Activated CD8-positive, alpha-beta memory T cell treated with anti-CD3 and anti-CD28 coated beads, Interleukin-2, amount 10 ng/mL, durations not matched to agents 7 days and 5 days (primary cell): ENCODE measurements at regions not wholly inside any gene's neighbourhood (a gene's known extent, or its start where the extent isn't known, plus 50 kb on each side); places are given as distances from the start of the nearest gene placed in this dataset.

Experiments used
- ATAC-seq: fragments of 150-1000 bp; cut with Tn5 transposase; one replicate; pipeline ENCODE4 v1.10.0; 2021; ENCODE audit warnings: moderate library complexity
- CTCF ChIA-PET: fragments of 350-600 bp; sonication (Branson Sonifier 250); formaldehyde crosslinking; loops from one replicate; lab custom pipeline; 2021; ENCODE audit warnings: antibody characterized with exemption; lab: Charles Lee
- DNase-seq: peaks from one replicate; pipeline ENCODE4 v3.0.0-alpha.2; 2020
- H3K27ac Mint-ChIP-seq: one replicate; pipeline ENCODE4 v1.8.0; 2021; ENCODE audit warnings: mild to moderate bottlenecking, mixed read lengths
- H3K27me3 Mint-ChIP-seq: one replicate; pipeline ENCODE4 v1.8.0; 2021; ENCODE audit warnings: mixed read lengths
- H3K36me3 Mint-ChIP-seq: one replicate; pipeline ENCODE4 v1.8.0; 2021; ENCODE audit warnings: mild to moderate bottlenecking, mixed read lengths
- H3K4me1 Mint-ChIP-seq: one replicate; pipeline ENCODE4 v1.8.0; 2021; ENCODE audit warnings: mixed read lengths
- H3K4me3 Mint-ChIP-seq: one replicate; pipeline ENCODE4 v1.8.0; 2021; ENCODE audit warnings: mild to moderate bottlenecking, moderate library complexity, mixed read lengths
- H3K9me3 Mint-ChIP-seq: one replicate; pipeline ENCODE4 v1.8.0; 2022; ENCODE audit warnings: low read depth, mixed read lengths

DNA sequence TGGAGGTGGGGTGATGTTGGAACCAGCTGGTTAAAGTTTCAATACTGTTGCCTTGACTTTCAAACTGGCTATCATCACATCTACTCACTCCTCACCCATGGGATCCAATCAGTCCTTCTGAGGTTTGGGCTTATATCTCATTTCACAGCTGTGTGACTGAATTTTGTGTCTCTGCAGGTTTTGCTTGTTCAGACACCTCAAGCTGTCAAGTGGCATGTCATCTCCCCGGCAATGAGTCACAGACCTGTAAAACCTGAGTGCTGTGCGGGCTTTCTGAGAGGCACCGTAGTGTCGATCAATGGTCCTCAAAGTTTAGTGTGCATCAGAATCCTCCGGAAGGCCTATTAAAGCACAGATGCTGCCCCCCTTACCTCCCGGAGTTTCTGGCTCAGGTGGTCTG lies 86.4 kb upstream of the RORA start:
- Mint-ChIP-seq H3K9me3 (no peaks in the 10 kb centered on the region), H3K4me1 (no peaks in the 10 kb centered on the region), H3K27ac (no peak overlapping the region), H3K4me3 (no peak overlapping the region), H3K36me3 (no peaks in the 10 kb centered on the region), H3K27me3 (peaks cover 7% of the 10 kb centered on the region)
- CTCF ChIA-PET, result no interaction called here
- DNase-seq, result no peak
- ATAC-seq, result no peak

DNA sequence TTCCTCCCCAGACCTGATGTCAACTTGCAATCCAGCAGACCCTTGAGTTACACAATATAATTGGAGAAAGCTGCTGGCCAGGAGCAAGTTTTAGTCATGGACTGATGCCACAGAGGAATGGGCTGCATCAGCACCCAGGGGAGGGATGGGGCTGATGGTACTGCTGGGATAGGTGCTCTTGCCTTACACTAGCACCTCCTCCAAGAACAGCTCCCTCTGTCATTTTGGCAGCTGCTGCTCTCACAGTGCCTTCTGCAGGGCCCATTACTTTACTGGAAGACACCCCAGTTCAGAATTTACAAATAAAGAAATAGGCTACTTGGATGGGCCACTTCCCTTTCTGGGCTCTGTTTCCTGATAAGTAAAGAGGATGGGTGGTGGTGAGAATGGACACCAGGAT lies 85.3 kb upstream of the RORA start:
- H3K36me3 Mint-ChIP-seq, result no peaks in the 10 kb centered on the region
- DNase-seq, result no peak
- H3K27me3 Mint-ChIP-seq, result peaks cover under 1% of the 10 kb centered on the region
- CTCF ChIA-PET, result no interaction called here
- no peak for ATAC-seq
- H3K9me3 Mint-ChIP-seq, result no peaks in the 10 kb centered on the region
- H3K4me3 Mint-ChIP-seq, result no peak overlapping the region
- no peaks in the 10 kb centered on the region for H3K4me1 Mint-ChIP-seq
- H3K27ac Mint-ChIP-seq, result no peak overlapping the region

DNA sequence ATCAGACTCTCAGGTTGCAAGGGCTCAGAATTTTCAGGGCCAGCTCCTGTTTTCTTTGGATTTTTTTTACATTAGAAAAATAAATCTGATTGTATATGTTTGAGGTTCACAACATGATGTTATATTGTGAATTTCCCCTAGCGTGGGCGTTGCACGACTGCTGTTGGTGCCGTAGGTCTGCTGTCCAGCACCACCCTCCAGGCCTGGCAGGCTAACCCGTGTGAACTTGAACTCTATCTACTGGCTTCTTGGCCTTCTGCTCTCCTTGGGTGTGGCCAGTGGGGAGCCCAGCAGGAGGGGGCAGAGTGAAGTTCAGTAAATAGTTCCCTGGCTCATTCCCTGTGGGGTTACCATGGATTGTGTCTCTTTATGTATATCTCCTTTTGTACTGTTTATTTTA lies 80.5 kb upstream of the RORA start:
- Mint-ChIP-seq H3K4me1 (no peaks in the 10 kb centered on the region), H3K4me3 (no peak overlapping the region), H3K27ac (no peak overlapping the region), H3K36me3 (no peaks in the 10 kb centered on the region), H3K27me3 (no peaks in the 10 kb centered on the region), H3K9me3 (no peaks in the 10 kb centered on the region)
- CTCF ChIA-PET, result no interaction called here
- no peak for ATAC-seq
- DNase-seq, result no peak

DNA sequence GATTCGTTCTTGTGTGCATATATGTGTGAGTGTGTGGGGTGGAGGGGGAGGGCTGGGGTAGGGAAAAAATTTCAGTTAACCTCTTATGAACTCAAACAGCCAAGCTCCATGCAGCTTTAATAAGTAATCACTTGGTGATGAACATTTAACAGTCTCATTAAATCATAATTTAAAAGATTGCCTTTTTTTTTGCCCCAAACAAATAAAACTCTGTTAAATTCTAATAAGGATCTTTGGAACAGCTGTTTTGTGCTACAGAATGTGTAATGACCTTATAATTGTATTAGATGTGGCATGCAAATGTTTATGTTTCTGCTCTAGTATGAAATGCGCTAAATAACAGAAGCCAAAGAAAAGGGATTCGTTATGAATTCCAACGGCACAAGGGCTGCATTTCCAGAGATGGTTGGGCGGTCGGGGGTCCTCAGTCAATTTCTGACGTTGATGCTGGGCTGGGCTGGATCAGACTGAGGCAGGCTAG lies 80.0 kb upstream of the RORA start:
- Mint-ChIP-seq H3K4me1 (no peaks in the 10 kb centered on the region), H3K36me3 (no peaks in the 10 kb centered on the region), H3K9me3 (no peaks in the 10 kb centered on the region), H3K27ac (no peak overlapping the region), H3K4me3 (no peak overlapping the region), H3K27me3 (no peaks in the 10 kb centered on the region)
- ATAC-seq (no peak), DNase-seq (no peak)
- CTCF ChIA-PET, result no interaction called here

DNA sequence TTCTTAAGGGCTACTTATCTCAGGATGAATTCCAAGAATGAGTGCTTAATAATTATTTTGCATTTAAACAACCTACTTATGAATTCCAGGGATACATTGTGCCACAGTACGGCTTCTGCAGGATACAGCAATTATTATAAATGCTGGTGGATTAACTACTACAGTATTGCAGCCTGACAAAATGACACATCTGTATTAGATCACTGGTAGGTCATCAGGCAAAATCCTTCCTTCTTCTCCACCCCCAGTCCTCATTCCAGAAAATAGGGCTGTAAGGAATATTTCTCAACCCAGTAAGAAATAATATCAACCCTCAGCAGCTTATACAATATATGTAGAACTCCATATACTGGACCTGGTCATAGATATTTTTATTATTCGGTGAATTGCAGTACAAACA lies 79.3 kb upstream of the RORA start:
- ATAC-seq (no peak), DNase-seq (no peak)
- H3K27me3 Mint-ChIP-seq, result no peaks in the 10 kb centered on the region
- no peak overlapping the region for H3K4me3 Mint-ChIP-seq
- CTCF ChIA-PET, result no interaction called here
- H3K4me1 Mint-ChIP-seq, result no peaks in the 10 kb centered on the region
- no peaks in the 10 kb centered on the region for H3K36me3 Mint-ChIP-seq
- H3K27ac Mint-ChIP-seq, result no peak overlapping the region
- H3K9me3 Mint-ChIP-seq, result no peaks in the 10 kb centered on the region

DNA sequence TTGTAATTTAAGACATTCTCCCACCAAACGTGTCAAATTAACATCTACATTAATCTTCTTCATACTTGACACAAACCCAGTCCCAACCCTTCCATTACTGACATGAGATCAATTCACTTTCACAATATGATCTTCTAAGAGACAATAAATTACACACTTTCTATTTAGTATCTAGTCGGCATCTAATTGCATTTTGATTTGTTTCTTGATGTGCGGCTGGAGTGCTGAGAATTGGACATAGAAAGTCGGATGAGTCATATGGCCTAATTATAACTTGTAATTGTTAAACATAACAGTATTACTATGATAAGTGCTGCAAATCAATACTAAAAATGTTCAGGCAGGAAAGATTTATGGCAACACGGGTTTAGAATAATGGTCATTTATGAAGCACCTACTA lies 78.4 kb upstream of the RORA start:
- Mint-ChIP-seq H3K9me3 (no peaks in the 10 kb centered on the region), H3K27me3 (no peaks in the 10 kb centered on the region), H3K27ac (no peak overlapping the region), H3K4me3 (no peak overlapping the region), H3K36me3 (no peaks in the 10 kb centered on the region), H3K4me1 (no peaks in the 10 kb centered on the region)
- CTCF ChIA-PET, result no interaction called here
- ATAC-seq, result no peak
- DNase-seq, result no peak

DNA sequence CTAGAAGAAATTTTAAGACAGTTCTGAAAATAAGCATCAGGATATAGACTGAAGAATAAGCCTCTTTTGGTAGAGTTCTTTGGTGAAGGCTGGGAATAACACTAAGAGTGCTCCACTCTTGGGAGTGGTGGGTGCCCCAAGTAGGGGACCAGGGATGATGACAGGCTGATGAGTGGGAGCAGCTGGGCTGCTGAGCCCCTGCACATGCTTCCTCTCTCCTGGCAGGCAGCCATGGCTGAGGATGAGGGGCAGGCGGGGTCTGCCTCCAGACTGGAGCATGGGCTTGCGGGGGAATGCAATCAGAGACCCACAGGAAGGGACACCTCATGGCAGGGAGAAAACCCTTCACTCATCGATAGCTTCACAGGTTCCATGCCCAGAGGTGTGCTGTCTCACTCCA lies 72.6 kb upstream of the RORA start:
- Mint-ChIP-seq H3K4me1 (no peaks in the 10 kb centered on the region), H3K27me3 (peaks cover 2% of the 10 kb centered on the region)

DNA sequence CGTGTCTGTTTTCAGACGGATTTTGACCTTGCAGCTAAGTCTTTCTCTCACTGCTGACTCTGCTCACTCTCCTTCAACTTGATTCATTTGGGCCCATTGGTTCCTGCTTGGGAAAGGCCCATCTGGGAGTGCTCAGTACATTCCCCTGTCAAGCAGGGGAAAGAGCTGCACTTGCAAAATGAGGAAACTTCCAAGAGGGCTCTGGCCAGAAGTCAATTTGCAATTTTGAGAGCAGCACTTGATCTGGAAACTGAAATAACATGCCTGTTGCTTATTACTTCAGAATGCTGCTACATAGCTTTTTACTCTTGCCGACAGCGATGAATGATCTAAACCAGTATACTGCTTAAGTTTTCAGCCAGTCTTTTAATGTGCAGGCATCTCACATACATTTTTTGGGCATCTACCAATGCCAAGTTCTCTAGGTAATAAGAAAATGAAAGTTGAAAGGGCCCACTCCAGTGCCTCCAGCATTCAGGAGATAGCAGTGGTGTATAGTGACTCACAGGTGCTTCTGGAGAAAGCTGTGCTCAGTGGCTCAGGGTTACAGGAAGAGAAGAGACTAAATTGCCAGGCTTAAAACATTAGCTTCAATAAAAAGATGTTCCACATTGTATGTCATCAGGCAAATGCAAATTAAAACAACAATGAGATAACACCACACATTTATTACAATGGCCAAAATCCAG lies 70.1 kb upstream of the RORA start:
- CTCF ChIA-PET, result no interaction called here
- Mint-ChIP-seq H3K27me3 (peaks cover 10% of the 10 kb centered on the region), H3K4me3 (no peak overlapping the region), H3K27ac (no peak overlapping the region), H3K9me3 (no peaks in the 10 kb centered on the region), H3K4me1 (no peaks in the 10 kb centered on the region), H3K36me3 (no peaks in the 10 kb centered on the region)
- DNase-seq (no peak), ATAC-seq (no peak)

More for the DNA sequence above, 72.6 kb upstream of the RORA start:
- Mint-ChIP-seq H3K9me3 (no peaks in the 10 kb centered on the region), H3K36me3 (no peaks in the 10 kb centered on the region), H3K27ac (no peak overlapping the region), H3K4me3 (no peak overlapping the region)
- DNase-seq (no peak), ATAC-seq (no peak)
- CTCF ChIA-PET, result no interaction called here

DNA sequence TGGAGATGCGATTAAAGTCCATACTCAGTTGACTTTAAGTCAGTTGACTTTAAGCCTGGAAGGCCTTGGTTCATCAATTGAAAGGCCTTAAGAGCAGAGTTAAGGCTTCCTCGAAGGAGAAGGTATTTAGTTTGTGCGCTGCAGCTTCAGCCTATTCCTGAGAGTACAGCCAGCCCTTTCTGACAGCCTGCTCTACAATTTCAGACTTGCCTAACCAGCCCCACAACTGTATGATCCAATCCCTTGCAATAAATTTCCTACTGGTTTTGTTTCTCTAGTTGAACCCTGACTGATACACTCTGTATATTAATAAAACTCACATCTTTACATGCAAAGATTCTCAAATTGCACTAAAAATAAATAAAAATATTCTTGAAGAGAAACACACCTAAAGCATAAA lies 66.1 kb upstream of the RORA start:
- no peaks in the 10 kb centered on the region for H3K36me3 Mint-ChIP-seq
- DNase-seq, result no peak
- H3K27me3 Mint-ChIP-seq, result peaks cover 17% of the 10 kb centered on the region
- CTCF ChIA-PET, result no interaction called here
- no peak overlapping the region for H3K4me3 Mint-ChIP-seq
- H3K9me3 Mint-ChIP-seq, result no peaks in the 10 kb centered on the region
- no peak overlapping the region for H3K27ac Mint-ChIP-seq
- H3K4me1 Mint-ChIP-seq, result no peaks in the 10 kb centered on the region
- no peak for ATAC-seq

DNA sequence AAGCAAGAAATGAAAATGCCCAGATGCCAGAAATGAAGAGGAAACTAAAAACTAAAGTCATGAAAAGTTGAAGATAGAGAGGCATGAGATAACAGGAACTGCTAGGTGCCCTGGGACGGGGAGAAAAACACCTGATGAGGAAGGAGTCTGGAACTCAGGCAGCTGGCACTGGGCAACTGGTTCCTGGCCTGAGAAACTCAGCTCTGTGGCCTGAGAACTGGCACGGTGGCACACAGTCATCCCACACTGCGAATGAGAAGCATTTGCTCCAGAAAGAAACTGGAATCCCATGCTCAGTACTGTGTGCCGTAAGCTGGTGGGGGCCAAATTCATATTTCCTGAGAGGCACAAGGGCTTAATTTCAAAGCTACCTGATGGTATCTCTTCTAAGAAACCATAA lies 53.6 kb upstream of the RORA start:
- Mint-ChIP-seq H3K36me3 (no peaks in the 10 kb centered on the region), H3K27ac (no peak overlapping the region), H3K4me1 (no peaks in the 10 kb centered on the region), H3K9me3 (no peaks in the 10 kb centered on the region), H3K27me3 (peaks cover 25% of the 10 kb centered on the region), H3K4me3 (no peak overlapping the region)
- no peak for ATAC-seq
- no peak for DNase-seq
- CTCF ChIA-PET, result interaction anchor here (0.9 kb wide), 1 partner anchor 551 kb away, joined by 4 read pairs; no protein-coding TSS in a partner anchor

DNA sequence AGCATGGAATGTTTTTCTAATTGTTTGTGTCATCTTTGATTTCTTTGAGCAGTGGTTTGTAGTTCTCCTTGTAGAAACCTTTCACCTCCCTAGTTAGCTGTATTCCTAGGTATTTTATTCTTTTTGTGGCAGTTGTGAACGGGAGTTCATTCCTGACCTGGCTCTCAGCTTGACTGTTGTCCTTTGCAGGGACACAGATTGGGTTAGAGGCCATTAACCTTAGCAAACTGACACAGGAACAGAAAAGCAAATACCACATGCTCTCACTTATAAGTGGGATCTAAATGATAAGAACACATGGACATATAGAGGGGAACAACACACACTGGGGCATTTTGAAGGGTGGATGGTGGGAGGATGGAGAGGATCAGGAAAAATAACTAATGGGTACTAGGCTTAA lies 52.2 kb upstream of the RORA start:
- Mint-ChIP-seq H3K27me3 (peaks cover 25% of the 10 kb centered on the region), H3K27ac (no peak overlapping the region), H3K4me3 (no peak overlapping the region), H3K9me3 (no peaks in the 10 kb centered on the region), H3K36me3 (no peaks in the 10 kb centered on the region), H3K4me1 (no peaks in the 10 kb centered on the region)
- CTCF ChIA-PET, result no interaction called here
- no peak for ATAC-seq
- DNase-seq, result no peak
